Right cardiac atrium (tissue), 5 donors: ENCODE measurements at regions not wholly inside any gene's neighbourhood (a gene's known extent, or its start where the extent isn't known, plus 50 kb on each side); places are given as distances from the start of the nearest gene placed in this dataset.

ENCODE experiments used
- ATAC-seq, 2 donors: fragments of 200-7000 bp; cut with Tn5 transposase; one replicate each; pipeline versions ENCODE4 v1.8.0 to v1.9.1; 2020; ENCODE audit warnings: moderate library complexity in 2 of 2, mild to moderate bottlenecking in 1 of 2
- DNase-seq, 3 donors: peaks; one replicate each; pipeline ENCODE4 v3.0.0-alpha.2; 2020
- H3K27ac ChIP-seq: one replicate; pipeline ENCODE4 v1.5.1; 2013; ENCODE audit warnings: mild to moderate bottlenecking, low read length, control low read depth, moderate library complexity
- H3K27me3 ChIP-seq: one replicate; pipeline ENCODE4 v1.6.1; 2013; ENCODE audit not compliant: control insufficient read depth, insufficient read depth
- H3K4me1 ChIP-seq: one replicate; pipeline ENCODE4 v1.6.1; 2013; ENCODE audit warnings: low read length; ENCODE audit not compliant: control insufficient read depth, insufficient read depth
- H3K4me3 ChIP-seq: one replicate; pipeline ENCODE4 v1.5.1; 2013; ENCODE audit warnings: low read length, control low read depth
- H3K9me3 ChIP-seq: one replicate; pipeline ENCODE4 v1.6.1; 2013; ENCODE audit warnings: low read length; ENCODE audit not compliant: control insufficient read depth
- WGBS: extraction: QIAGEN DNeasy Blood & Tissue Kit; methylation state at CpG from one replicate; pipeline ENCODE4 v1.1.7; 2013; 5-methylcytosine and 5-hydroxymethylcytosine counted together
- intact Hi-C, 4 donors: fragments of 100-400 bp; cut with DNase I; formaldehyde crosslinking; loops; one replicate each; pipeline versions ENCODE4 v1.11.0 to v1.14.0; 2022 to 2023
- donor health status: healthy with polysubstance abuse.
- donor health status: DM: no; HTN: yes; CAD: no.
- donor health status: DM: no; HTN: no; CAD: no.
- donor health status: DM: no; HTN: yes; CAD: no; lungs with severe emphysema.
- donor health status: DM: yes; HTN: yes; CAD: no.

- intact Hi-C loops: no loop called here
- no peak overlapping the region for H3K27ac ChIP-seq
- H3K27me3 ChIP-seq: no peaks in the 10 kb centered on the region
- no peaks in the 10 kb centered on the region for H3K4me1 ChIP-seq
- WGBS: 89% methylated on average over 3 of the region's 3 CpGs
- ATAC-seq (no peak), DNase-seq (no peak)
- no peaks in the 10 kb centered on the region for H3K9me3 ChIP-seq
- no peak overlapping the region for H3K4me3 ChIP-seq
These were observed 1226.8 kb upstream of the CITED2 start for GRCh38 chr6:140601021-140601808.

- no peak overlapping the region for H3K4me3 ChIP-seq
- peak in 1 of 2 donors; percentile 64 for ATAC-seq
- no peaks in the 10 kb centered on the region for H3K4me1 ChIP-seq
- WGBS: 42% methylated on average over 1 of the region's 1 CpG
- H3K27me3 ChIP-seq: no peaks in the 10 kb centered on the region
- intact Hi-C loops: no loop called here
- no peak overlapping the region for H3K27ac ChIP-seq
- DNase-seq: no peak
- no peaks in the 10 kb centered on the region for H3K9me3 ChIP-seq
These were observed 1225.5 kb upstream of the CITED2 start for GRCh38 chr6:140599916-140600315.

GRCh38 chr6:140597181-140597580, 1222.7 kb upstream of the CITED2 start:
- H3K4me3 ChIP-seq: no peak overlapping the region
- H3K27me3 ChIP-seq: no peaks in the 10 kb centered on the region
- no peaks in the 10 kb centered on the region for H3K9me3 ChIP-seq
- intact Hi-C loops: no loop called here
- no peaks in the 10 kb centered on the region for H3K4me1 ChIP-seq
- no peak for ATAC-seq
- DNase-seq: no peak
- no peak overlapping the region for H3K27ac ChIP-seq
- 99% methylated on average over 1 of the region's 1 CpG for WGBS

GRCh38 chr6:140594806-140595128, 1220.3 kb upstream of the CITED2 start:
- no peak for ATAC-seq
- H3K4me3 ChIP-seq: no peak overlapping the region
- H3K27ac ChIP-seq: no peak overlapping the region
- H3K9me3 ChIP-seq: no peaks in the 10 kb centered on the region
- 94% methylated on average over 1 of the region's 1 CpG for WGBS
- no peaks in the 10 kb centered on the region for H3K27me3 ChIP-seq
- intact Hi-C loops: no loop called here
- no peak for DNase-seq
- H3K4me1 ChIP-seq: no peaks in the 10 kb centered on the region

GRCh38 chr6:140592877-140593276, 1218.4 kb upstream of the CITED2 start:
- Histone ChIP-seq H3K27ac (no peak overlapping the region), H3K4me1 (no peaks in the 10 kb centered on the region), H3K9me3 (no peaks in the 10 kb centered on the region), H3K4me3 (no peak overlapping the region), H3K27me3 (no peaks in the 10 kb centered on the region)
- intact Hi-C loops: no loop called here
- 96% methylated on average over 3 of the region's 3 CpGs for WGBS
- no peak for DNase-seq
- no peak for ATAC-seq

GRCh38 chr6:140590641-140591040, 1216.2 kb upstream of the CITED2 start:
- no peaks in the 10 kb centered on the region for H3K27me3 ChIP-seq
- intact Hi-C loops: no loop called here
- DNase-seq (no peak), ATAC-seq (no peak)
- H3K4me3 ChIP-seq: no peak overlapping the region
- H3K4me1 ChIP-seq: no peaks in the 10 kb centered on the region
- no peaks in the 10 kb centered on the region for H3K9me3 ChIP-seq
- H3K27ac ChIP-seq: no peak overlapping the region

GRCh38 chr6:140586426-140587061, 1212.1 kb upstream of the CITED2 start:
- intact Hi-C loops: no loop called here
- no peak overlapping the region for H3K4me3 ChIP-seq
- WGBS: 75% methylated on average over 3 of the region's 3 CpGs
- DNase-seq (peak in 2 of 3 donors; percentile 10 to 54), ATAC-seq (peak in 1 of 2 donors; percentile 47)
- H3K4me1 ChIP-seq: no peaks in the 10 kb centered on the region
- H3K27ac ChIP-seq: no peak overlapping the region
- H3K27me3 ChIP-seq: no peaks in the 10 kb centered on the region
- H3K9me3 ChIP-seq: no peaks in the 10 kb centered on the region

GRCh38 chr6:140581601-140582000, 1207.2 kb upstream of the CITED2 start:
- DNase-seq: no peak
- Histone ChIP-seq H3K27me3 (no peaks in the 10 kb centered on the region), H3K4me1 (no peaks in the 10 kb centered on the region), H3K27ac (no peak overlapping the region), H3K4me3 (no peak overlapping the region), H3K9me3 (no peaks in the 10 kb centered on the region)
- ATAC-seq: no peak
- intact Hi-C loops: no loop called here
- WGBS: 85% methylated on average over 1 of the region's 1 CpG

GRCh38 chr6:140579918-140580317, 1205.5 kb upstream of the CITED2 start:
- WGBS: 59% methylated on average over 1 of the region's 1 CpG
- DNase-seq (no peak), ATAC-seq (no peak)
- Histone ChIP-seq H3K4me3 (no peak overlapping the region), H3K4me1 (no peaks in the 10 kb centered on the region), H3K27me3 (no peaks in the 10 kb centered on the region), H3K9me3 (no peaks in the 10 kb centered on the region), H3K27ac (no peak overlapping the region)
- intact Hi-C loops: no loop called here

GRCh38 chr6:140576004-140576555, 1201.6 kb upstream of the CITED2 start:
- H3K9me3 ChIP-seq: no peaks in the 10 kb centered on the region
- WGBS: 89% methylated on average over 7 of the region's 7 CpGs
- H3K27me3 ChIP-seq: no peaks in the 10 kb centered on the region
- no peak overlapping the region for H3K27ac ChIP-seq
- intact Hi-C loops: no loop called here
- DNase-seq (no peak), ATAC-seq (no peak)
- no peak overlapping the region for H3K4me3 ChIP-seq
- no peaks in the 10 kb centered on the region for H3K4me1 ChIP-seq

GRCh38 chr6:140572867-140573266, 1198.4 kb upstream of the CITED2 start:
- no peaks in the 10 kb centered on the region for H3K9me3 ChIP-seq
- no peaks in the 10 kb centered on the region for H3K27me3 ChIP-seq
- intact Hi-C loops: no loop called here
- H3K27ac ChIP-seq: no peak overlapping the region
- H3K4me3 ChIP-seq: no peak overlapping the region
- DNase-seq: no peak
- ATAC-seq: no peak
- H3K4me1 ChIP-seq: no peaks in the 10 kb centered on the region
